ENCODE measurements at regions not wholly inside any gene's neighbourhood (a gene's known extent, or its start where the extent isn't known, plus 50 kb on each side); places are given as distances from the start of the nearest gene placed in this dataset.

- no peak for FAIRE-seq
- TF ChIP-seq, protein P1, sequence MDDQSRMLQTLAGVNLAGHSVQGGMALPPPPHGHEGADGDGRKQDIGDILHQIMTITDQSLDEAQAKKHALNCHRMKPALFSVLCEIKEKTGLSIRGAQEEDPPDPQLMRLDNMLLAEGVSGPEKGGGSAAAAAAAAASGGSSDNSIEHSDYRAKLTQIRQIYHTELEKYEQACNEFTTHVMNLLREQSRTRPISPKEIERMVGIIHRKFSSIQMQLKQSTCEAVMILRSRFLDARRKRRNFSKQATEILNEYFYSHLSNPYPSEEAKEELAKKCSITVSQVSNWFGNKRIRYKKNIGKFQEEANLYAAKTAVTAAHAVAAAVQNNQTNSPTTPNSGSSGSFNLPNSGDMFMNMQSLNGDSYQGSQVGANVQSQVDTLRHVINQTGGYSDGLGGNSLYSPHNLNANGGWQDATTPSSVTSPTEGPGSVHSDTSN (IDR thresholded peaks at IDR 0.05): no peak
- no peak for TF ChIP-seq JUNB (IDR thresholded peaks at IDR 0.05)
- TF ChIP-seq ZC3H11A (IDR thresholded peaks at IDR 0.05): no peak
- Histone ChIP-seq H3K9me3 (no peaks in the 10 kb centered on the region), H3K27ac (no peak overlapping the region), H3K4me2 (no peak overlapping the region), H3K4me3 (no peak overlapping the region), H3K4me1 (no peaks in the 10 kb centered on the region)
- no peak for ATAC-seq
- POLR2A ChIA-PET: no interaction called here
- no peak for DNase-seq (ENCODE audit: low read depth in 1 of 2, low spot score in 1 of 2)
- CTCF ChIA-PET: interaction anchor here (0.6 kb wide), 1 partner anchor 11 kb away, joined by 3 read pairs; no protein-coding TSS in a partner anchor
- whole genome bisulfite sequencing (ENCODE audit: missing lambda C conversion rate): 41% methylated on average over 3 of the region's 3 CpGs
Observed at GRCh38 chr3:147652651-147653366, 243.6 kb downstream of the ZIC1 start.

GRCh38 chr3:147653367-147653923, 244.3 kb downstream of the ZIC1 start:
- ATAC-seq: no peak
- ChIA-PET POLR2A (no interaction called here), CTCF (interaction anchor here (0.6 kb wide), 1 partner anchor 10 kb away, joined by 3 read pairs; no protein-coding TSS in a partner anchor)
- no peak for DNase-seq (ENCODE audit: low read depth in 1 of 2, low spot score in 1 of 2)
- no peak overlapping the region for H3K27ac ChIP-seq
- no peak for FAIRE-seq
- H3K4me3 ChIP-seq: no peak overlapping the region
- H3K4me2 ChIP-seq: no peak overlapping the region
- H3K9me3 ChIP-seq: no peaks in the 10 kb centered on the region
- no peaks in the 10 kb centered on the region for H3K4me1 ChIP-seq
- 20% methylated on average over 1 of the region's 1 CpG for WGBS (ENCODE audit: missing lambda C conversion rate)
- TF ChIP-seq, protein P2, sequence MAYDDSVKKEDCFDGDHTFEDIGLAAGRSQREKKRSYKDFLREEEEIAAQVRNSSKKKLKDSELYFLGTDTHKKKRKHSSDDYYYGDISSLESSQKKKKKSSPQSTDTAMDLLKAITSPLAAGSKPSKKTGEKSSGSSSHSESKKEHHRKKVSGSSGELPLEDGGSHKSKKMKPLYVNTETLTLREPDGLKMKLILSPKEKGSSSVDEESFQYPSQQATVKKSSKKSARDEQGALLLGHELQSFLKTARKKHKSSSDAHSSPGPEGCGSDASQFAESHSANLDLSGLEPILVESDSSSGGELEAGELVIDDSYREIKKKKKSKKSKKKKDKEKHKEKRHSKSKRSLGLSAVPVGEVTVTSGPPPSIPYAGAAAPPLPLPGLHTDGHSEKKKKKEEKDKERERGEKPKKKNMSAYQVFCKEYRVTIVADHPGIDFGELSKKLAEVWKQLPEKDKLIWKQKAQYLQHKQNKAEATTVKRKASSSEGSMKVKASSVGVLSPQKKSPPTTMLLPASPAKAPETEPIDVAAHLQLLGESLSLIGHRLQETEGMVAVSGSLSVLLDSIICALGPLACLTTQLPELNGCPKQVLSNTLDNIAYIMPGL (CRISPR knock-in tag; IDR thresholded peaks at IDR 0.05; ENCODE audit: borderline replicate concordance): no peak
- TF ChIP-seq MAX (IDR thresholded peaks at IDR 0.05): no peak
- TF ChIP-seq HOXA7 (CRISPR knock-in tag; IDR thresholded peaks at IDR 0.05): no peak
- no peak for TF ChIP-seq SMC3 (IDR thresholded peaks at IDR 0.05)
- TF ChIP-seq E2F6 (IDR thresholded peaks at IDR 0.05; ENCODE audit: borderline replicate concordance, low read depth): no peak
- no peak for TF ChIP-seq FOXS1 (CRISPR knock-in tag; IDR thresholded peaks at IDR 0.05)
- TF ChIP-seq HES2 (IDR thresholded peaks at IDR 0.05): no peak
- TF ChIP-seq CBX2 (IDR thresholded peaks at IDR 0.05; ENCODE audit: borderline replicate concordance, low read depth): no peak
- TF ChIP-seq REST (IDR thresholded peaks at IDR 0.05): no peak
- no peak for TF ChIP-seq NPAS2 (CRISPR knock-in tag; IDR thresholded peaks at IDR 0.05; ENCODE audit: borderline replicate concordance)
- TF ChIP-seq EHF (CRISPR knock-in tag; IDR thresholded peaks at IDR 0.05): no peak
- no peak for TF ChIP-seq HEYL (CRISPR knock-in tag; IDR thresholded peaks at IDR 0.05)
- TF ChIP-seq RAD21 (conservative IDR thresholded peaks at IDR 0.05 in 1 of 2, IDR thresholded peaks at IDR 0.05 in 1 of 2): no peak
- TF ChIP-seq, protein P3, sequence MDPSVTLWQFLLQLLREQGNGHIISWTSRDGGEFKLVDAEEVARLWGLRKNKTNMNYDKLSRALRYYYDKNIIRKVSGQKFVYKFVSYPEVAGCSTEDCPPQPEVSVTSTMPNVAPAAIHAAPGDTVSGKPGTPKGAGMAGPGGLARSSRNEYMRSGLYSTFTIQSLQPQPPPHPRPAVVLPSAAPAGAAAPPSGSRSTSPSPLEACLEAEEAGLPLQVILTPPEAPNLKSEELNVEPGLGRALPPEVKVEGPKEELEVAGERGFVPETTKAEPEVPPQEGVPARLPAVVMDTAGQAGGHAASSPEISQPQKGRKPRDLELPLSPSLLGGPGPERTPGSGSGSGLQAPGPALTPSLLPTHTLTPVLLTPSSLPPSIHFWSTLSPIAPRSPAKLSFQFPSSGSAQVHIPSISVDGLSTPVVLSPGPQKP (IDR thresholded peaks at IDR 0.05; ENCODE audit: low read depth, low read length): no peak
- TF ChIP-seq TFCP2L1 (CRISPR knock-in tag; IDR thresholded peaks at IDR 0.05): no peak
- no peak for TF ChIP-seq KDM5A (IDR thresholded peaks at IDR 0.05)
- TF ChIP-seq RARB (CRISPR knock-in tag; IDR thresholded peaks at IDR 0.05): no peak
- no peak for TF ChIP-seq MAZ (IDR thresholded peaks at IDR 0.05; ENCODE audit: borderline replicate concordance, low read depth, low read length)
